Skeletal muscle satellite cell (primary cell): ENCODE measurements at regions not wholly inside any gene's neighbourhood (a gene's known extent, or its start where the extent isn't known, plus 50 kb on each side); places are given as distances from the start of the nearest gene placed in this dataset.

Experiments used
- H3K27me3 ChIP-seq: 2 replicates; pipeline ENCODE4 v1.7.0; 2013; ENCODE audit warnings: low read length; ENCODE audit not compliant: control insufficient read depth, insufficient read depth
- H3K36me3 ChIP-seq: 2 replicates; pipeline ENCODE4 v1.7.0; 2013; ENCODE audit warnings: mild to moderate bottlenecking, control low read depth, low read length; ENCODE audit not compliant: insufficient read depth
- H3K4me1 ChIP-seq: 2 replicates; pipeline ENCODE4 v1.7.0; 2013; ENCODE audit warnings: low read length; ENCODE audit not compliant: control insufficient read depth, insufficient read depth
- H3K4me2 ChIP-seq: 2 replicates; pipeline ENCODE4 v1.7.0; 2013; ENCODE audit warnings: mild to moderate bottlenecking, low read length
- H3K4me3 ChIP-seq: 2 replicates; pipeline ENCODE4 v1.7.0; 2013; ENCODE audit warnings: low read length
- H3K9ac ChIP-seq: 2 replicates; pipeline ENCODE4 v1.7.0; 2013; ENCODE audit warnings: mild to moderate bottlenecking, low read depth, low read length, moderate library complexity
- H3K9me3 ChIP-seq: replicated peaks from 2 replicates; pipeline ENCODE4 v1.7.0; 2013; ENCODE audit warnings: mild to moderate bottlenecking, control low read depth, low read length

DNA sequence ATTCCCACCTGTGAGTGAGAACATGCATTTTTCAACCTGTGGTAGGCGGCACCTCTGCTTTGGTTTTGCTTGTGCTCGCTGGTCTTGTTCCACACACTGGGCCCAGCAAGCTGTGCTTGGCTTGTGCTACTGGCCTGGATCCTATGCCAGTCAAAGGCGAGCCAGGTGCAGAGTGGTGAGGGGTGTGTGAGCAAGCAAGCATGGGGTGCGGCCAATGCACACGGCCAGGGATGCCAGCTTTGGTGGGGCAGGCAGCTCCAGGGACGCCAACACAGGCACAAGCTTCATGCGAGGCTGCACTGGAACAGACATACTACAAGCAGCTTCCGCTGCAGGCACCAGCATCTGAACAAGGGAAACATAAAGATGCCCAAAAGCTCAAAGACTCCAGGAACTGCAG is 654.9 kb upstream of the EYS start:
- no peak overlapping the region for H3K4me2 ChIP-seq

DNA sequence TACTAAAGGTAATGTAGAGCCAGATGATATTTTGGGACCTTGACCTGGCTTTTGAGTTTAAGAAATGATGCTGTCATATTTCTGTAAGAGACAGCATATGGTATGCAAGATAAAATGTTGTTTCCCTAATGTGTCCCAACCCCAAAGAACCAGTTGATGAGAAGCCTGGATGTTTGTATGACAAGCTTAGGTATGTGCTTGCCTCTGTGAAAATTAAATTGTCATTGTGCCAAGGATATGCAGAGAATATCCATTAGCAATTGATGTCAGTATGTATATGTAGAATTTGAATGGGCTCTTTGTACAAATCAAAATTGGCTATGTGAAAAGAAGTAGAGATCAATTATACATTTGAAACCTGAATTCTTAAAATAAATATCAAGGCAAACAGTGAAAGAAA is 650.8 kb upstream of the EYS start:
- Histone ChIP-seq H3K36me3 (no peaks in the 10 kb centered on the region), H3K4me1 (no peaks in the 10 kb centered on the region), H3K27me3 (no peaks in the 10 kb centered on the region), H3K9ac (no peak overlapping the region), H3K9me3 (peaks cover 9% of the 10 kb centered on the region), H3K4me2 (no peak overlapping the region), H3K4me3 (no peak overlapping the region)

More for the DNA sequence above, 654.9 kb upstream of the EYS start:
- no peaks in the 10 kb centered on the region for H3K4me1 ChIP-seq
- no peak overlapping the region for H3K4me3 ChIP-seq
- H3K36me3 ChIP-seq: no peaks in the 10 kb centered on the region
- no peaks in the 10 kb centered on the region for H3K27me3 ChIP-seq
- H3K9me3 ChIP-seq: peaks cover 6% of the 10 kb centered on the region
- H3K9ac ChIP-seq: no peak overlapping the region

DNA sequence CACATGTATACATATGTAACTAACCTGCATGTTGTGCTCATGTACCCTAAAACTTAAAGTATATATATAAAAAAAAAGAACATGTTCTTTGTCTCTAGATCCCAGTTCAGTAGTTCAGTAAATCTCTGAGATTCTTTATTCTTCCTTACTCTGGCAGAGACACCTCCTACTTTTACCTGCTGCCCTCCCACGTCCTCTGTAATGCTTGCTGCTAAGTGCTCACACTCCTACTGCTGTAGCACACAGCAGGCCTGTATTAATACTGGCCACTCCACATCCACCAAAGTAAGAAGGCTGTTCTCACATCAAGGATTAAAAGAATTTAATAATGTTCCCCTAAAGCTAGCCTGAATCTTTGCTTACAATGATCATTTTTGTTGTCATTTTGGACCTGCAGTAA is 648.4 kb upstream of the EYS start:
- Histone ChIP-seq H3K4me3 (no peak overlapping the region), H3K9me3 (peaks cover 3% of the 10 kb centered on the region), H3K27me3 (no peaks in the 10 kb centered on the region), H3K4me2 (no peak overlapping the region), H3K9ac (no peak overlapping the region), H3K4me1 (no peaks in the 10 kb centered on the region), H3K36me3 (no peaks in the 10 kb centered on the region)

DNA sequence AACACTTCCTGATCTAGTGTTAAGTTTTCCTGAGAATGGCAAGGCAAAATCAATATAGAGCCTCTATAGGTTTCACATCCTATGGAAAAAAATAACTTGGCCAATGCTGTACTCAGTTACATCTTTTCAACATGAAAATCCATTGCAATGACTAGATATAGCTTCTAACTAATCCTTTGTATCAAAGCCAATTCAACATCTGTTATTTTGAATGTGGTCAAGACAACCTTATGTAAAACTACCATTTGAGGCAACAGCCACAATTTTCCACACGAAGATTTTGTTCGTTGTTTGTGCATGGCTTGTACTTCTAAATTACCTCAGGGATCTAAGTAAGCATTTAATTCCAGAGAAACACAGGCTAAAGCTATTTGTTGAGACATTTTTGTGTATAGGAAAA is 637.8 kb upstream of the EYS start:
- no peak overlapping the region for H3K4me2 ChIP-seq
- H3K4me3 ChIP-seq: no peak overlapping the region
- H3K9ac ChIP-seq: no peak overlapping the region

DNA sequence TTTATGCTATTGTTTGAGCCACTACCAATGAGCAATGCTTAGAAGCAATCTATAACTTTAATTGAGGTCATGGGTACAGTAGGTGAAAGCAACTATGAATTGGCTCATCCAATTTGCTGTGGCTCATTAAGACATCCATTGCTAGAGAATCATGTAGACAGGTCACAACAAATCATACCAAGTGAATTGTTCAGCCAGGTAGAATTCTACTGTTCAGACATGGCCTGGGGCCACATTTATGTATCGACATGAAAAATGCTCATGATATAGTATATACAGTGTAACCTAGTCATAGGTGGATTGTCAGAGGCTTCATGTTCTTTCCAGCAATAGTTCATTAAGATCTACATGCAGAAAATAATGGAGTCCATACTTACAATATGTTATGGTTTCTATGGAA is 633.7 kb upstream of the EYS start:
- Histone ChIP-seq H3K4me1 (no peaks in the 10 kb centered on the region), H3K27me3 (no peaks in the 10 kb centered on the region), H3K9me3 (no peaks in the 10 kb centered on the region), H3K9ac (no peak overlapping the region), H3K36me3 (no peaks in the 10 kb centered on the region), H3K4me2 (no peak overlapping the region), H3K4me3 (no peak overlapping the region)

More for the DNA sequence above, 637.8 kb upstream of the EYS start:
- no peaks in the 10 kb centered on the region for H3K36me3 ChIP-seq
- no peaks in the 10 kb centered on the region for H3K27me3 ChIP-seq
- no peaks in the 10 kb centered on the region for H3K9me3 ChIP-seq
- H3K4me1 ChIP-seq: no peaks in the 10 kb centered on the region

DNA sequence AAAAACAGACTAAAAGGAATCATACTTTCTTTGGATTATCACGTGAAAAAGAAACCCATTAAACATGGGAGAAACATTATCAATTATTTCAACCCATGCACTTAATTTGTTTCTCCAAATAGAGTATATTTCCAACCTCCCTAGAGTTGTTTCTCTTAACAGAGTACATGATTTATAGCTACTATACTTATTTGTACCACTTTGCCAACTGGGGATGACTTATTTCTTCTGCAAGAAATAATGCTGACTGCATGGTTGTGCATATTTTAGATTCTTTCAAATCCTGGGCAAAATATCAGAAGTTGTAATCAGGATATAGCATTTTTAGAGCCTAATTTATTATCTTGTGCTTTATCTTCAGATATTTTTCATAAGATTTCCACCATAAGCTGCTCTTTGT is 629.1 kb upstream of the EYS start:
- Histone ChIP-seq H3K9ac (no peak overlapping the region), H3K4me2 (no peak overlapping the region), H3K27me3 (no peaks in the 10 kb centered on the region), H3K9me3 (no peaks in the 10 kb centered on the region), H3K36me3 (no peaks in the 10 kb centered on the region), H3K4me3 (no peak overlapping the region), H3K4me1 (no peaks in the 10 kb centered on the region)

DNA sequence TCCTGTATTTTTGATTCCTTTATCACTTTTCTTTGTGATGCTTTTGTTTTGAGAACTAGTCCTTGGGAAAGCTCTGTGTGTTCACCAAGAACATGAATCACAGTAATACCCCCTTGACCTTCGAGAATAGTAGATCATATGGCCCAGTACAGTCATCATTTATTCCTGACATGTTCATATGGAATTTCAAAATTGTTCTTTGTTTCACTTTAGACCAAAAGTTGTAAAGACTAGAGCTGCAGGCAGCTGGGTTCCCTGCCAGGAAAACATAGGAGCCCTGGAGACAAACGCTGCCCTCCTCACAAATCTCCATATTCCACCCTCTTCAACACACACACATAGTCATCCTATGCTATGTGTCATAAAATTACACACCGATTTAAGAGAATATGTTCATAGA is 621.2 kb upstream of the EYS start:
- Histone ChIP-seq H3K4me2 (no peak overlapping the region), H3K9ac (no peak overlapping the region), H3K4me1 (no peaks in the 10 kb centered on the region), H3K36me3 (no peaks in the 10 kb centered on the region), H3K27me3 (no peaks in the 10 kb centered on the region), H3K9me3 (peaks cover 3% of the 10 kb centered on the region), H3K4me3 (no peak overlapping the region)

DNA sequence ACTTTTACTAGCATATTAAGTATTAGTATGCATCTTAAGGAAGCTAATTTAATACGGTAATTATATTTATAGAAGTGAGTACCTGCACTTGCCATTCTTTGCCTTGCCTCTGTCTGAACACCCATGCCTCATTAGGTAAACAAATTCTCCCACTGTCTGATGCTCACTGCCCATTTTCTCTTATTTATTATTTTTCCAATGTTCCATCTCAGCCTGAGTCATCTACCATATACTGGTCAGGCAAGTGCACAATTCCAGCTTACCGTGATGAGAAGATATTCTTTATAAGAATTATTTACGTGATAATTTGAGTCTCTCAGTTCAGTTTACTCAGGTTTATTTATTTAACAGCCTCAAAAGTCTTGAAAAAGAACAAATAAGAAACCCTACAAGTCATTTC is 619.2 kb upstream of the EYS start:
- H3K4me2 ChIP-seq: no peak overlapping the region
- H3K9ac ChIP-seq: no peak overlapping the region
- no peaks in the 10 kb centered on the region for H3K27me3 ChIP-seq
- peaks cover 3% of the 10 kb centered on the region for H3K9me3 ChIP-seq
- H3K4me3 ChIP-seq: no peak overlapping the region
- H3K36me3 ChIP-seq: no peaks in the 10 kb centered on the region
- H3K4me1 ChIP-seq: no peaks in the 10 kb centered on the region

DNA sequence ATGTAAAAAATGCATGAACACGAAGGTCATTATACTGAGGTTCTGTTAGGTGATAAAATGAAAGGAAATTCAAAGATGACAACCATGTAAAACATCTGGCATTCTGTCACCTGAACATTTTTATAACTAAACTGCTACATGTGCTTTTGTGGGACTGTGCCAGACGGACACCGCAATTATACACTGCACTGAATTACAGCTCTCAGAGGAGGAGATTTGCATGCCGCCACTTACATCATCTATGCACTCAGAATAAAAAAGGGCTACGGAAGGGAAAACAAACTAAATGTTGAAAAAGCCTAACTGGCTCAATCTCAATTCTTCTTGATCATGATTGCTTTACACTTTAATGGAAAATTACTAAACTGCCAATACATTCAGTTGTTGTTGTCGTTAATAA is 614.0 kb upstream of the EYS start:
- no peaks in the 10 kb centered on the region for H3K4me1 ChIP-seq
- no peak overlapping the region for H3K9ac ChIP-seq
- no peaks in the 10 kb centered on the region for H3K27me3 ChIP-seq
- no peak overlapping the region for H3K4me3 ChIP-seq
- H3K36me3 ChIP-seq: no peaks in the 10 kb centered on the region
- H3K9me3 ChIP-seq: peaks cover 3% of the 10 kb centered on the region
- H3K4me2 ChIP-seq: no peak overlapping the region

DNA sequence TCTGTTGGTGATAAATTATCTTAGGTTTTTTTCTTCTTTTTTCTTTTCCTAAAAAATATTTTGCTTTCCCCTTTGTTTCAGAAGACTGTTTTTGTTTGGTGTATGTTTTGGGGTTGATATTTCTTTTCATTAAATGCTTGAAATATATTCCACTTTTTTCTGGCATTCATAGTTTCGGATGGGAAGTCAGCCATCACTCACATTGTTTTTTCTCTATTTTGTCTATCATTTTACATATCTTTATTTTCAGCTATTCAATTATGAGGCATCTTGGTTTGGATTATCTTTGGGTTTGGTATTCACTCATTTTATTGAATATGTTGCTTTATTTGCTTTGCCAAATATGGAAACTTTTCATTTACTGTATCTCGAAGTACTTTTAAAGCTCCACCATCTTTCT is 600.5 kb upstream of the EYS start:
- Histone ChIP-seq H3K9ac (no peak overlapping the region), H3K9me3 (no peaks in the 10 kb centered on the region), H3K4me1 (no peaks in the 10 kb centered on the region), H3K27me3 (no peaks in the 10 kb centered on the region), H3K4me2 (no peak overlapping the region), H3K36me3 (no peaks in the 10 kb centered on the region), H3K4me3 (no peak overlapping the region)

DNA sequence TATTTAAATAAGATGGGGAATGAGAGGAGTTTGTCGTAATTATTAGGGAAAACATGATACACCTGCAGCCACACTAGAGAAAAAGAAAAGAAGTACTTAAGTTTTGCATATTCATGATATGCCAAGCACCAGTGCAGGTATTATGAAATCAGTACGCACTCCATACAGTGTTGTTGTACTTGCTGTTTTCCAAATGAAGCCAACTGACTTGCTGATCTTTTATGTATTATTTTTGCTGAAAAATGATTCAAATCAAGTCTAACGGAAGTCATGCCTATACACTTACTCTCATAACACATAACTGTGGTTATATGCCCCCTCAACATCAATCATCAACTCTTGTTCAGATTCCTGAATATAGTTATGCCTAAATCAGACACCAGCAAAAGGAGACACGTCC is 584.9 kb upstream of the EYS start:
- no peak overlapping the region for H3K4me2 ChIP-seq
- H3K27me3 ChIP-seq: no peaks in the 10 kb centered on the region
- H3K9me3 ChIP-seq: peaks cover 3% of the 10 kb centered on the region
- no peaks in the 10 kb centered on the region for H3K4me1 ChIP-seq
- no peak overlapping the region for H3K4me3 ChIP-seq
- H3K36me3 ChIP-seq: no peaks in the 10 kb centered on the region
- H3K9ac ChIP-seq: no peak overlapping the region

DNA sequence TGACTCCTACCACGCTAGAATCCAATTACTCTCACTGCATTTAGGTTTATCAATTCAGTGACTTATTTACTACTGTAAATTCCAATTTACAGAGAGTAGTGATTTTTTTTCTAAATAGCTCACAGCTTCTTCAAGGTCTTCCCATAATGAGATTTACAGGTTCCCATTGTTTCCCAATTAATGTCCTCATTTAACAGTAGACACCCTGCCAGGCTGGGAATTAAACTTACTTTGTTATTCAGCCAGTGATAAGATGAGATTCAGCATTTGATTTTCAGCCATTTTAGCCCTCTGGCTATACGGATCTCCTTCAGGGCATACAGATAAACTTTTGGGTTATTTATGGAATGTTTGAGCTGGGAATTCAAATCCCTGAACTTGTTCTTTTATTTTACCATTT is 582.9 kb upstream of the EYS start:
- no peaks in the 10 kb centered on the region for H3K27me3 ChIP-seq
- H3K9ac ChIP-seq: no peak overlapping the region
- no peaks in the 10 kb centered on the region for H3K9me3 ChIP-seq
- no peak overlapping the region for H3K4me3 ChIP-seq
- H3K36me3 ChIP-seq: no peaks in the 10 kb centered on the region
- no peak overlapping the region for H3K4me2 ChIP-seq
- H3K4me1 ChIP-seq: no peaks in the 10 kb centered on the region
